Choroid plexus epithelial cell (primary cell): ENCODE measurements at regions not wholly inside any gene's neighbourhood (a gene's known extent, or its start where the extent isn't known, plus 50 kb on each side); places are given as distances from the start of the nearest gene placed in this dataset.

Experiments used
- DNase-seq: peaks from one replicate; pipeline ENCODE4 v3.0.0-alpha.2; 2010; ENCODE audit warnings: low read depth
- H3K4me3 ChIP-seq: 2 replicates; pipeline ENCODE4 v1.5.1; 2011; ENCODE audit warnings: low read depth, mild to moderate bottlenecking, control low read depth, low read length, moderate library complexity
- TF ChIP-seq, protein P1 (sequence below): conservative IDR thresholded peaks from 2 replicates; pipeline ENCODE4 v1.5.1; 2011; ENCODE audit warnings: low read depth, mild to moderate bottlenecking, control low read depth, inconsistent platforms, low read length, moderate library complexity

DNA sequence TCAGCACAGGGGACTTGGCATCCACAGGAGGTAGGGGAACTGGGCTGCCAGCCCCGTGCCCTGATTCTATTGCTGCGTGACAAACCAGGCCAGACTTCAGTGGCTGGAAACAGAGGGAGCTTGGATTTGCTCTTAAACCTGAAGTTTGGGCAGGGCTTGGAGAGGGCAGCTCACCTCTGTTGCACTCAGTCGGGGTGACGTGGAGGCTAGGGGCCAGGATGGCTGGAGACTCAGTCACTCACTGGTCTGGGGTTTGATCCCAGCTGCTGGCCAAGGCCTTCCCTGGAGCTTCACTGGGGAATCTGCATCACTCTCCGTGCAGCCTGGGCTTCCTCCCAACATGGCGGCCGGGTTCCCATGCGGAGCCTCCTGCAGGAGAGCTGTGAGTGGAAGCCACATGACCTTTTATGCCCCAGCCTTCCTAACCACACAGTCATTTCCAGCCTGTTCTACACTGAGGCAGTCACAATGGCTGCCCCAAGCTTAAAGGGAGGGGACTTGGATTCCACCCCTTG lies 175.2 kb upstream of the HDAC4 start:
- no peak overlapping the region for H3K4me3 ChIP-seq
- no peak for DNase-seq
- TF ChIP-seq, protein P1, sequence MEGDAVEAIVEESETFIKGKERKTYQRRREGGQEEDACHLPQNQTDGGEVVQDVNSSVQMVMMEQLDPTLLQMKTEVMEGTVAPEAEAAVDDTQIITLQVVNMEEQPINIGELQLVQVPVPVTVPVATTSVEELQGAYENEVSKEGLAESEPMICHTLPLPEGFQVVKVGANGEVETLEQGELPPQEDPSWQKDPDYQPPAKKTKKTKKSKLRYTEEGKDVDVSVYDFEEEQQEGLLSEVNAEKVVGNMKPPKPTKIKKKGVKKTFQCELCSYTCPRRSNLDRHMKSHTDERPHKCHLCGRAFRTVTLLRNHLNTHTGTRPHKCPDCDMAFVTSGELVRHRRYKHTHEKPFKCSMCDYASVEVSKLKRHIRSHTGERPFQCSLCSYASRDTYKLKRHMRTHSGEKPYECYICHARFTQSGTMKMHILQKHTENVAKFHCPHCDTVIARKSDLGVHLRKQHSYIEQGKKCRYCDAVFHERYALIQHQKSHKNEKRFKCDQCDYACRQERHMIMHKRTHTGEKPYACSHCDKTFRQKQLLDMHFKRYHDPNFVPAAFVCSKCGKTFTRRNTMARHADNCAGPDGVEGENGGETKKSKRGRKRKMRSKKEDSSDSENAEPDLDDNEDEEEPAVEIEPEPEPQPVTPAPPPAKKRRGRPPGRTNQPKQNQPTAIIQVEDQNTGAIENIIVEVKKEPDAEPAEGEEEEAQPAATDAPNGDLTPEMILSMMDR = no peak

DNA sequence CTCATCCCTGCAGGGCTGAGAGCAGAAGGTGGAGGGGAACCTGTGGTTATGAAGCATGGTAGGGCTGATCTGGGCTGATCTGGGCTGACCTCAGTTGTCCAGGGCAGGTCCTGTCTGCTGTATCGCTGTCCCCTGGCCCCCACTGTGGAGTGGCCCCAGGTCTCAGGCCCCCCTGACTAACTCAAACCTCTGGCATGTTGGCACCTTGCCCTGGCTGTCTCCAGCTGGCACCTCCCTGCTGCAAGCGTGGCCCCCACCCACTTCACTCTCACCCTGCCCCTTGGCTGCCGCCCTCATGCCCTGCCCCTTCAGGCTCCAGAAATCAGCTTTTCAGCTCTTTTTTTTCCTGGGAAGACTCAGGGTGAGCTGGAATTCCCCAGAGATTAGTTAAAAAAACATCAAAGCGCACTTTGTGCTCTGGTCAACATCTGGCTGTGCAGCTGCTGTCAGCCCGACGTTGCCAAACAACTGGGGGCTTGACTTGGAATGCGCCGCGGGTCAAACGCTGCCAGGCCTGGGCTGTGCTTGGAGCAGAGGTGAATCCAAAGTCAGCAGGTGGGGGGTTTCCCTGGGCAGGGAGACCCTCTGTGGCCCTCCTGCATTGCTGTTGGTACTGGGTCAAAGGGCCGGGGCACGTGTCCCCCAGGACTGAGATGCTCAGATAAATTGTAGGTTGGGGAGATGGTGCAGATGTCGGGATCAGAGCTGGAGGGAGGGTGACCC lies 173.8 kb upstream of the HDAC4 start:
- H3K4me3 ChIP-seq = no peak overlapping the region
- TF ChIP-seq, protein P1 = no peak
- DNase-seq = no peak

DNA sequence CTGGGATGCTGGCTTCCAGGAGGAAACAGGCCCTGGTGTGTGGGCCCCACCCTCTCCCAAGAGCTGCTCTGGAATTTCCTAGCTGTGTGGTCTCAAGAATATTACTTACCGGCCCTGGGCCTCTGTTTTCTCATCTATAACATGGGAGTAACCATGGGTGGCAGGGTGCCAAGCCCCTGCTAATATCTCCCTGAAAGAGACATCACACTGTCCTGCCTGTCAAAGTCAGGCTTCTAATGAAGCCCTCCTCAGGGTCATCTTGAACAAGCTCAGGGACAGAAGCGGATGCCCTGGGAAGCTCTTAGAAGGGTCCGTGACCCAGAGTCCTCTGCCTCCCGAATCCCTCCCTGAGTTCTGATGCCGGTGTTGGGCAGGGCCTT lies 173.2 kb upstream of the HDAC4 start:
- H3K4me3 ChIP-seq = no peak overlapping the region
- no peak for DNase-seq
- TF ChIP-seq, protein P1 = no peak

DNA sequence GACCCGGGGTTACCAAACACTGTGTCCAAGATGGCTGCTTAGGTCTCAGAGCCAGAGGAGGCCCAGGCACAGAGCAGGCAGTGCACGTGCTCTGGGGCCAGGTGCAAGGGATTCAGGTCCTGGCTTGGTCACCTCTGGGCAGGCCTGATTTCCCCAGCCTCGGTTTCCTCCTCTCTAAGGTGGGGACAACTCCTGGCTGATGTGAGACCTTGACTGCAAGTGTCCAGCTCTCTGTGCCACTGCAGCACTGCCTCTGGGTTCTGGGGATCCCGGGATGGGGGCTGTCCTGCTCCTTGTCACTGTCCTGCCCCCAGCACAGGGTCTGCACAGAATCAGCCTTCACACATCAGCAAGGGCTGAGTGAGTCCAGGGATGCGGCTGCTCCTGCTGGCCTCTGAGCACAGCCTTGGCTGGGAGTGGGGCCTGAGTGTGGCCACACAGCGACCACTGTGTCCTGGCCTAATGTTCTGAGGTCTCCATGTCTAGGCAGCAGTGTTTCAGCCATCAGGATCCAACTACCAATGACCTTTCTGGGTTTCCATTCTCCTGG lies 170.2 kb upstream of the HDAC4 start:
- DNase-seq = no peak
- TF ChIP-seq, protein P1 = no peak
- H3K4me3 ChIP-seq = no peak overlapping the region

DNA sequence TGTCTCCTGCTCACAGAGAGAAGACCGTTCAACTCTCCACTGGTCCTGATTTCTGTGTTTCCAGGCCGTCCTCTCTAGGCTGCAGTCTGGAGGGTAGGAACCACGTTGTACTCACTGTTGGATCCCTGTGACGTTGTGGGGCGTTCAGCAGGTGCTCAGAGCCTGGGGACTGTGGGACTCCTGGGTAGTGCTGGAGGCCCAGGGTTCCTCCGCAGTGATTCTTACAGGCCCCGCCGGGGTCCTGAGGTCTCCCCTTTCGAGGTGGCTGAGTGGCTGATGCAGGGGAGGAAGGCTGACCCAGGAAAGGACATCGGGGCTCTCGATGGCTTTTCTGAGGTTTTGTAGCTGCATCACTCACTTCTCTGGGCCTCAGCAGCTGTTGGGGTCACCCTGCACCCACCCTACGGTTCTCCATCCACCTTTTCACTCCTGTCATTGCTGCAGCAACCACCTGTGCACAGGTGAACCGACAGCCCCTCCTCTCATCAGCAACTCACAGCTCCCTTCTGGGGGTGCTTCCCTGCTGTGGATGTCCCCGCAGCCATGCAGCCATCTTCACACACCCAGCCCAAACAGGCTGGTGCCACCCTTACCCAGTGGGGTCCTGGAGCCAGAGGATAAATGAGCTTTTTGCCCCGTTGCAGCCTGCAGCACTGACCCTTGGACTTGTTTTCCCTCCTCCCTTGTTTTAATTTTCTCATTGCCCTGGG lies 169.6 kb upstream of the HDAC4 start:
- TF ChIP-seq, protein P1 = no peak

DNA sequence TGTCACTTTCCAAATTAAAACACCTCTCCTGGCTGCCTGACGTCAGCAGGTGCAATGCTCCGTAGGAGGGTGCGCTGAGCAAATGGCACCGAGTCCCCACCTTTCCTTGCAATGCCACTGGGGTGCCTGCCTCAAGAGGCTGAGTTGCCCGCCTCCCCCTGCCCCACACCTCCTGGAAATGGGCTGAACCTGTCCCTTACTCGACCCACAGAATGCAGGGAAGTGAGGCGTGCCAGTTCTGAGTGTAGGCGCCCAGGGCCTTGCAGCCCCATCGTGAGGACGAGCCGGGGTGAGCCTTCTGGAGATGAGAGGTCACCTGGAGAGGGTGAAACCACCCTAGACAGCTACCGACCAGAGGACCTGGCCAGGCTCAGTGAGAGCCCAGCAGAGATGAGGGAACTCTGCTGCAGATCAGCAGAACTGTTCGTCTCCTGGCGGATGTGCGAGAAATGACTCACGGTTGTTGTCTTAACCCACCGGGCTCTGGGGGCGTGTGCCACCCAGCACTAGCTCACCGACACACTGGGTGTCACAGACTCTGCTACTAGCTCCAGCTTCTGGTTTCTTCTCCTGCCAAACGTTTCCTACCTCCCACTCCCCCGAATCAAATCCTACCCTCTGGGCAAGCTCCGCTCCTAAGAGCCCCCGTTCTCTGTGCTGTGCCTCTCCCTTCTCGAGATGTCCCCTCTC lies 168.7 kb upstream of the HDAC4 start:
- DNase-seq = no peak
- no peak overlapping the region for H3K4me3 ChIP-seq
- TF ChIP-seq, protein P1 = no peak

More for the DNA sequence above, 169.6 kb upstream of the HDAC4 start:
- H3K4me3 ChIP-seq = no peak overlapping the region
- DNase-seq = no peak
